WTC11 (cell line): ENCODE measurements at regions not wholly inside any gene's neighbourhood (a gene's known extent, or its start where the extent isn't known, plus 50 kb on each side); places are given as distances from the start of the nearest gene placed in this dataset.

Experiments
- CTCF ChIP-seq: fragments of 200-600 bp; IDR thresholded peaks from 2 replicates; pipeline ENCODE4 v1.8.0; 2022; ENCODE audit warnings: antibody characterized with exemption
- SP1 ChIP-seq: sonication (generic); formaldehyde crosslinking; conservative IDR thresholded peaks from 2 replicates; pipeline ENCODE4 v1.8.1; 2022; ENCODE audit warnings: missing genetic modification reagents
- TEAD1 ChIP-seq: sonication (generic); formaldehyde crosslinking; IDR thresholded peaks from 2 replicates; pipeline ENCODE4 v1.8.0; 2022; ENCODE audit warnings: mild to moderate bottlenecking, missing genetic modification reagents

- TF ChIP-seq CTCF (no peak), TEAD1 (CRISPR knock-in tag) (no peak), SP1 (CRISPR knock-in tag) (no peak)
These were observed 175.0 kb upstream of the ISL1 start for GRCh38 chr5:51208296-51208695.
